Mammary epithelial cell (primary cell): ENCODE measurements at regions not wholly inside any gene's neighbourhood (a gene's known extent, or its start where the extent isn't known, plus 50 kb on each side); places are given as distances from the start of the nearest gene placed in this dataset.

Source experiments
- EZH2 ChIP-seq: IDR thresholded peaks from 2 replicates; pipeline ENCODE4 v1.6.1; 2012; ENCODE audit warnings: low read length, inconsistent platforms, borderline replicate concordance
- TF ChIP-seq, protein P1 (sequence below), 2 donors: IDR thresholded peaks in 1 of 2; conservative IDR thresholded peaks in 1 of 2; 2 replicates each; pipeline ENCODE4 v1.5.1; 2011 to 2012; ENCODE audit warnings: inconsistent platforms in 2 of 2, low read length in 2 of 2, mild to moderate bottlenecking in 2 of 2, control low read depth in 1 of 2, low read depth in 1 of 2; ENCODE audit not compliant: insufficient read depth in 1 of 2; ENCODE audit errors: extremely low read depth in 1 of 2

DNA sequence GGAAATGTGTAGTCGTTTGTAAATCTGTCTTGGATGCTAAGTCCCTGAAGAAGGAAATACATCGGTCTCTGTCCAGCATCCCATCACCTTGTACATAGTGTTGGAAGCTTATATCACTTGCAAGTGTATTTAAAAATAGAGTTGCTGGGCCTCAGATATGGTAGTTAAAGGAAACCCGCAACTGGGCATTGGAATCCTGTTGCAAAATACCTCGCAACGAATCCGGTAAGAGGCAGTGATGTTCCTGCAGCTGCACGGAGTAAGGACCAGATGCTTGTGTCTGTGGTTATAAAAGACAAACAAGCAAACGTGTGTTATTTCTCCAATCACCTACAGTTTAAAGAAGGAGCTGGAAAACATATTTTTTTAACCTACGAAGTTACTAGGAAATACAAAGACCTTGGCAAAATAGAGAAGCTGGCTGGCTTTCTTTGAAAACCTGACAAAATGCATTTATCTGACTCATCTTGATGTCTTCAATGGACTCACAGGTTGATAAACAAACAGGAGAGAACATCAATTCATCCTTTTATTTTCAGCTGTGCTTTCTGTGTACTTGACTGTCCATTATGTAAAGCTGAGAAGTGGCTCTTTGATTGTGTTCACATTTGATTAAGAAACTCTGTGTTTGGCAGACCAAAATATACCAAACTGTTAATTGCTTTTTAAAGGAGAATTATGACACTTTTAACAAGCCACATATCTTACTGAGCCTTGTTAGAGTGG lies 326.4 kb downstream of the SFMBT2 start:
- TF ChIP-seq, protein P1, sequence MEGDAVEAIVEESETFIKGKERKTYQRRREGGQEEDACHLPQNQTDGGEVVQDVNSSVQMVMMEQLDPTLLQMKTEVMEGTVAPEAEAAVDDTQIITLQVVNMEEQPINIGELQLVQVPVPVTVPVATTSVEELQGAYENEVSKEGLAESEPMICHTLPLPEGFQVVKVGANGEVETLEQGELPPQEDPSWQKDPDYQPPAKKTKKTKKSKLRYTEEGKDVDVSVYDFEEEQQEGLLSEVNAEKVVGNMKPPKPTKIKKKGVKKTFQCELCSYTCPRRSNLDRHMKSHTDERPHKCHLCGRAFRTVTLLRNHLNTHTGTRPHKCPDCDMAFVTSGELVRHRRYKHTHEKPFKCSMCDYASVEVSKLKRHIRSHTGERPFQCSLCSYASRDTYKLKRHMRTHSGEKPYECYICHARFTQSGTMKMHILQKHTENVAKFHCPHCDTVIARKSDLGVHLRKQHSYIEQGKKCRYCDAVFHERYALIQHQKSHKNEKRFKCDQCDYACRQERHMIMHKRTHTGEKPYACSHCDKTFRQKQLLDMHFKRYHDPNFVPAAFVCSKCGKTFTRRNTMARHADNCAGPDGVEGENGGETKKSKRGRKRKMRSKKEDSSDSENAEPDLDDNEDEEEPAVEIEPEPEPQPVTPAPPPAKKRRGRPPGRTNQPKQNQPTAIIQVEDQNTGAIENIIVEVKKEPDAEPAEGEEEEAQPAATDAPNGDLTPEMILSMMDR (conservative IDR thresholded peaks at IDR 0.05 in 1 of 2, IDR thresholded peaks at IDR 0.05 in 1 of 2; ENCODE audit: extremely low read depth in 1 of 2, insufficient read depth in 1 of 2, low read depth in 1 of 2, low read length in 2 of 2), result no peak
- no peak for TF ChIP-seq EZH2
